Fibroblast of pulmonary artery (primary cell): ENCODE measurements at regions not wholly inside any gene's neighbourhood (a gene's known extent, or its start where the extent isn't known, plus 50 kb on each side); places are given as distances from the start of the nearest gene placed in this dataset.

Experiments used
- DNase-seq: peaks from one replicate; pipeline ENCODE4 v3.0.0-alpha.2; 2010; ENCODE audit warnings: low read depth
- H3K4me3 ChIP-seq: replicated peaks from 2 replicates; pipeline ENCODE4 v1.5.1; 2011; ENCODE audit warnings: low read depth, mild to moderate bottlenecking, control low read depth, low read length, moderate library complexity
- CTCF ChIP-seq: IDR thresholded peaks from 2 replicates; pipeline ENCODE4 v1.5.1; 2011; ENCODE audit warnings: mild to moderate bottlenecking, control low read depth, low read length, inconsistent platforms; ENCODE audit errors: missing control alignments

GRCh38 chr18:61080954-61081528 is 252.2 kb upstream of the CDH20 start:
- no peak for TF ChIP-seq CTCF
- no peak overlapping the region for H3K4me3 ChIP-seq
- DNase-seq, result no peak

- no peak for DNase-seq
- H3K4me3 ChIP-seq, result no peak overlapping the region
- no peak for TF ChIP-seq CTCF
These were observed 250.1 kb upstream of the CDH20 start for GRCh38 chr18:61082976-61083630.

GRCh38 chr18:61085036-61085435 is 248.2 kb upstream of the CDH20 start:
- DNase-seq, result no peak
- TF ChIP-seq CTCF, result no peak
- H3K4me3 ChIP-seq, result no peak overlapping the region

- no peak for TF ChIP-seq CTCF
- no peak overlapping the region for H3K4me3 ChIP-seq
- DNase-seq, result no peak
These were observed 247.5 kb upstream of the CDH20 start for GRCh38 chr18:61085761-61086160.

- DNase-seq, result no peak
- TF ChIP-seq CTCF, result no peak
- H3K4me3 ChIP-seq, result no peak overlapping the region
These were observed 246.6 kb upstream of the CDH20 start for GRCh38 chr18:61086657-61087056.

- no peak overlapping the region for H3K4me3 ChIP-seq
- no peak for TF ChIP-seq CTCF
- no peak for DNase-seq
These were observed 241.9 kb upstream of the CDH20 start for GRCh38 chr18:61091379-61091778.

GRCh38 chr18:61093965-61094364 is 239.3 kb upstream of the CDH20 start:
- TF ChIP-seq CTCF, result no peak
- DNase-seq, result no peak
- no peak overlapping the region for H3K4me3 ChIP-seq
